ENCODE measurements at regions not wholly inside any gene's neighbourhood (a gene's known extent, or its start where the extent isn't known, plus 50 kb on each side); places are given as distances from the start of the nearest gene placed in this dataset.

DNA sequence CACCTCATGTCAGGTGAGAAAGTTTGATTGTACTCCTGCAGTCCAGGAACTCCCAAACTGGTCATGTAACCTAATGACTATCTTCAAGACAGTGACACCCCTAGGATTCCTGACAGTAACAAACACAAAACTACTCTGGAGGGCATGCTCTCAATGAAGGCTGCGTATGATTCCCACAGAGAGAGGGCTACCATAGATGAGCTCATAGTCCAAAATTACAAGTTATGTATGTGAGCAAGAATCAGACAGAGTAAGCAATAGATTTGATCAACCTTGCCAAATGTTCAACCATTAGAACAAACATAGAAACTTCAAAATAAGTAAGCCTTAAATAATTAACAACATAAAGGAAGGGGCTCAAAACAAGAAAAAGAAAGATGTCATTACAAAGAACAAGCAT lies 158.1 kb downstream of the COPRS start:
- TF ChIP-seq CTCF (IDR thresholded peaks at IDR 0.05) (no peak), POLR2A (IDR thresholded peaks at IDR 0.05; ENCODE audit: low read depth) (no peak), POLR2AphosphoS5 (IDR thresholded peaks at IDR 0.05) (no peak)

Data from esophagus muscularis mucosa (tissue), 3 donors.